ENCODE measurements at regions not wholly inside any gene's neighbourhood (a gene's known extent, or its start where the extent isn't known, plus 50 kb on each side); places are given as distances from the start of the nearest gene placed in this dataset.

DNA sequence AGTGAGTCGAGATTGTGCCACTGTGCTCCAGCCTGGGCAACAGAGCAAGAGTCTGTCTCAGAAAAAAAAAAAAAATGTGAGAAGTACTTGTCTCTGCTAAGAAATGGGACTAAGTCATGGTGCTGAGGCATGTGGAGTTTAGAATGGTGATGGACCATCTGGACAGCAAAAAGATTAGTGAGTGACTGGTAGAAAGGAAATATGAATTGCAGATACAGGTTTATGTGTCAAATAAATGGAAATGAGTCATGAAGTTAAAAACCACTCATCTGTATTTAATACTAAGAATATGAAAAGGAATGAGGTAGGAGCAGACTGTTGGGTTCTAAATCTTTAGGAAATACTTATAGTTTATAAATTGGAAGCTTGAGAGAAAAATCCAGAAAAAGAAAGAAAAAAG, 625.7 kb upstream of the ANKRD30A start:
- H3K9me3 ChIP-seq, result no peaks in the 10 kb centered on the region
- no peak for DNase-seq

DNA sequence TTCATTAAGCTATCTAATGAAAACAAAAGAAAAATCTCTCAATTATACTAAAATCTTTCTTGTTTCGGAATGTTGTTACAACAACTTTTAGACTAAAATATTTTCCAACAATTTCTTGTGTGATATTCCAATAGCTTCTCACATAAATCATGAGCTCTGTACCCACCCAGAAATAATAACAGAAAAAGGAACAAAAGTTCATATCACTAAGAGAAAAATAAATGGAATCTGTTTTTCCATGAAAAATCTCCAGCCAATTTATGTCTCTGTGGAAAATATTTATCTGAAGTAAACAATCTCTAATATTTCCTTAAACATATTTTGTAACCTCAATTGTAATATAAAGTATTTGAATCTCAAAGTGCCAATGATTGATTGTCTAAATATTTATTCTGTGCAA, 628.6 kb upstream of the ANKRD30A start:
- no peaks in the 10 kb centered on the region for H3K9me3 ChIP-seq
- H3K27me3 ChIP-seq, result no peaks in the 10 kb centered on the region
- intact Hi-C loops (cut with DNase I), result loop anchor here in 1 of 10 donors (10.0 kb wide), 2 partner anchors 712 to 852 kb away; partner anchors contain the start of gene FZD8
- WGBS, 2 donors, result 72 to 87% methylated on average over 1 of the region's 1 CpG
- ATAC-seq, result no peak
- peaks cover 0 to 13% (median 0%) of the 10 kb centered on the region in 9 donors for H3K4me1 ChIP-seq
- TF ChIP-seq CTCF (IDR thresholded peaks at IDR 0.05), result no peak
- H3K27ac ChIP-seq, result no peak overlapping the region
- H3K36me3 ChIP-seq, result no peaks in the 10 kb centered on the region
- DNase-seq, result no peak
- no peak overlapping the region for H3K4me3 ChIP-seq

More for the DNA sequence above, 625.7 kb upstream of the ANKRD30A start:
- Histone ChIP-seq H3K4me3 (no peak overlapping the region), H3K4me1 (peaks cover 0 to 3% (median 0%) of the 10 kb centered on the region in 9 donors), H3K27ac (no peak overlapping the region), H3K27me3 (no peaks in the 10 kb centered on the region), H3K36me3 (no peaks in the 10 kb centered on the region)
- ATAC-seq, result no peak
- no peak for TF ChIP-seq CTCF (IDR thresholded peaks at IDR 0.05)
- 97% methylated on average over 1 of the region's 1 CpG for WGBS, 2 donors
- intact Hi-C loops (cut with DNase I), result loop anchor here in 5 of 10 donors (10.0 kb wide), 4 partner anchors 715 to 865 kb away; partner anchors contain the start of gene FZD8 (in 1 of the 5)

DNA sequence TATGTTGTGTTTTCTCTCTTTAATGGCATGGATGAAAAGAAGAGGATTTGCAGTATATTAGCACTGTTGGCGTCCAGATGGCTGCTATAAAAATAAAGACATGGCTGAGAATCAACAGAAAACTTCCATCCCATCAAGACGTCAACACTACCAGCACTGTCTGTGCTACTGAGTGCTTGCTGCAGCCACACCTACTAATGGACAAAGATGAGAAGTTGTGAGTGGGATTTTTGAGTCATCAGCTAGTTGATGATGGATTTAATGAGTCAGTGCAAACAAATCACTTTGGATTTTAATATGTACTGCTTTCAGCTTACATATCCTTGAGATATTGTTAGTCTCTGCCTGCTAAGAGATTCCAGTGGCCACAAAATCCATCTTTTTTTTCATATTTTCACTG, 631.0 kb upstream of the ANKRD30A start:
- intact Hi-C loops (cut with DNase I), result loop anchor here in 1 of 10 donors (10.0 kb wide), 2 partner anchors 710 to 850 kb away; partner anchors contain the start of gene FZD8
- ATAC-seq, result peak in 4 of 8 donors; percentile 63 to 70 (median 64)
- no peak for TF ChIP-seq CTCF (IDR thresholded peaks at IDR 0.05)
- Histone ChIP-seq H3K36me3 (no peaks in the 10 kb centered on the region), H3K4me3 (no peak overlapping the region), H3K27ac (no peak overlapping the region), H3K4me1 (peaks cover 0 to 32% (median 18%) of the 10 kb centered on the region in 9 donors), H3K27me3 (no peaks in the 10 kb centered on the region), H3K9me3 (no peaks in the 10 kb centered on the region)
- no peak for DNase-seq
- 74 to 85% methylated on average over 2 of the region's 2 CpGs for WGBS, 2 donors

DNA sequence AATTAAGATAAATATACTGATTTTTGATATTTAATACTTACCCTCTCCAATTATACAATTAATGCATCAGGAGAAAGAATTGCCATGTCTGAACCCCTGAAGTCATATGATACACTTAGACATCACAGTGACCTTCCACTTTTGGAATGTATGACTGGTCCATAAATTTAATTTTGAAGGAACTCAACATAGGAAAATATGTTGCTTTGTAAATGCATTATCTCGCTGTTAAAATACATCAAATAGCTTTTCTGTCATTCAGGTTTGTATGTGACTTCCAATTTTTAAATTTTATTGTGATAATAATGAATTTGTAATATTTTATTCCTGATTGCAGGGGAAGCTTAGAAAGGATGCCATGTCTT, 631.9 kb upstream of the ANKRD30A start:
- no peaks in the 10 kb centered on the region for H3K36me3 ChIP-seq
- ATAC-seq (no peak), DNase-seq (no peak)
- TF ChIP-seq CTCF (IDR thresholded peaks at IDR 0.05), result no peak
- peaks cover 0 to 41% (median 27%) of the 10 kb centered on the region in 9 donors for H3K4me1 ChIP-seq
- H3K9me3 ChIP-seq, result no peaks in the 10 kb centered on the region
- H3K27me3 ChIP-seq, result no peaks in the 10 kb centered on the region
- WGBS, 2 donors, result 96 to 97% methylated on average over 1 of the region's 1 CpG
- H3K27ac ChIP-seq, result no peak overlapping the region
- no peak overlapping the region for H3K4me3 ChIP-seq
- intact Hi-C loops (cut with DNase I), result loop anchor here in 1 of 10 donors (10.0 kb wide), 2 partner anchors 709 to 849 kb away; partner anchors contain the start of gene FZD8

Data from heart right ventricle (tissue), 16 donors.